ENCODE measurements at regions not wholly inside any gene's neighbourhood (a gene's known extent, or its start where the extent isn't known, plus 50 kb on each side); places are given as distances from the start of the nearest gene placed in this dataset.

- no peak overlapping the region for H3K27ac Mint-ChIP-seq
- TF ChIP-seq CTCF (conservative IDR thresholded peaks at IDR 0.05): no peak
- DNase-seq (ENCODE audit: extremely low spot score, unreplicated experiment): no peak
- peaks cover 9% of the 10 kb centered on the region for H3K4me1 Mint-ChIP-seq (ENCODE audit: unreplicated experiment)
- H3K4me3 Mint-ChIP-seq: no peak overlapping the region
- peaks cover 5% of the 10 kb centered on the region for H3K9me3 Mint-ChIP-seq
- H3K27me3 Mint-ChIP-seq: peaks cover 11% of the 10 kb centered on the region
- no peaks in the 10 kb centered on the region for H3K36me3 Mint-ChIP-seq
Observed at GRCh38 chr10:2476812-2477553, 590.4 kb upstream of the PFKP start.

GRCh38 chr10:2476218-2476811 lies 591.0 kb upstream of the PFKP start:
- peaks cover 11% of the 10 kb centered on the region for H3K27me3 Mint-ChIP-seq
- H3K9me3 Mint-ChIP-seq: peaks cover 5% of the 10 kb centered on the region
- peaks cover 9% of the 10 kb centered on the region for H3K4me1 Mint-ChIP-seq (ENCODE audit: unreplicated experiment)
- H3K36me3 Mint-ChIP-seq: no peaks in the 10 kb centered on the region
- no peak overlapping the region for H3K27ac Mint-ChIP-seq
- DNase-seq (ENCODE audit: extremely low spot score, unreplicated experiment): no peak
- TF ChIP-seq CTCF (conservative IDR thresholded peaks at IDR 0.05): no peak
- no peak overlapping the region for H3K4me3 Mint-ChIP-seq

GRCh38 chr10:2475711-2476217 lies 591.6 kb upstream of the PFKP start:
- H3K27me3 Mint-ChIP-seq: peaks cover 11% of the 10 kb centered on the region
- no peak for TF ChIP-seq CTCF (conservative IDR thresholded peaks at IDR 0.05)
- no peak overlapping the region for H3K4me3 Mint-ChIP-seq

GRCh38 chr10:2471811-2472210 lies 595.5 kb upstream of the PFKP start:
- H3K4me1 Mint-ChIP-seq (ENCODE audit: unreplicated experiment): peaks cover 9% of the 10 kb centered on the region
- no peak overlapping the region for H3K27ac Mint-ChIP-seq
- TF ChIP-seq CTCF (conservative IDR thresholded peaks at IDR 0.05): no peak
- H3K27me3 Mint-ChIP-seq: no peaks in the 10 kb centered on the region
- DNase-seq (ENCODE audit: extremely low spot score, unreplicated experiment): no peak
- H3K9me3 Mint-ChIP-seq: peaks cover 5% of the 10 kb centered on the region
- H3K36me3 Mint-ChIP-seq: no peaks in the 10 kb centered on the region
- no peak overlapping the region for H3K4me3 Mint-ChIP-seq

More at GRCh38 chr10:2475711-2476217, 591.6 kb upstream of the PFKP start:
- Mint-ChIP-seq H3K4me1 (ENCODE audit: unreplicated experiment) (peaks cover 9% of the 10 kb centered on the region), H3K27ac (no peak overlapping the region), H3K9me3 (peaks cover 5% of the 10 kb centered on the region), H3K36me3 (no peaks in the 10 kb centered on the region)
- no peak for DNase-seq (ENCODE audit: extremely low spot score, unreplicated experiment)

GRCh38 chr10:2469802-2470201 lies 597.5 kb upstream of the PFKP start:
- no peaks in the 10 kb centered on the region for H3K36me3 Mint-ChIP-seq
- TF ChIP-seq CTCF (conservative IDR thresholded peaks at IDR 0.05): no peak
- no peak overlapping the region for H3K4me3 Mint-ChIP-seq
- no peak overlapping the region for H3K27ac Mint-ChIP-seq
- H3K9me3 Mint-ChIP-seq: peaks cover 12% of the 10 kb centered on the region
- DNase-seq (ENCODE audit: extremely low spot score, unreplicated experiment): no peak
- H3K27me3 Mint-ChIP-seq: no peaks in the 10 kb centered on the region
- no peaks in the 10 kb centered on the region for H3K4me1 Mint-ChIP-seq (ENCODE audit: unreplicated experiment)
